Body of pancreas (tissue), 4 donors: ENCODE measurements at regions not wholly inside any gene's neighbourhood (a gene's known extent, or its start where the extent isn't known, plus 50 kb on each side); places are given as distances from the start of the nearest gene placed in this dataset.

Source experiments
- CTCF ChIP-seq, 7 experiments: fragments of 450-650 bp in 4 of 7; fragments of 200-600 bp in 3 of 7; sonication (generic) in 3 of 7; IDR thresholded peaks; one replicate each; pipeline ENCODE4 v1.5.1; 2016 to 2019; ENCODE audit warnings: antibody characterized with exemption in 7 of 7
- POLR2A ChIP-seq, 3 donors: fragments of 450-650 bp; IDR thresholded peaks; one replicate each; pipeline ENCODE4 v1.6.1; 2016; ENCODE audit warnings: antibody characterized with exemption in 3 of 3, mild to moderate bottlenecking in 2 of 3

DNA sequence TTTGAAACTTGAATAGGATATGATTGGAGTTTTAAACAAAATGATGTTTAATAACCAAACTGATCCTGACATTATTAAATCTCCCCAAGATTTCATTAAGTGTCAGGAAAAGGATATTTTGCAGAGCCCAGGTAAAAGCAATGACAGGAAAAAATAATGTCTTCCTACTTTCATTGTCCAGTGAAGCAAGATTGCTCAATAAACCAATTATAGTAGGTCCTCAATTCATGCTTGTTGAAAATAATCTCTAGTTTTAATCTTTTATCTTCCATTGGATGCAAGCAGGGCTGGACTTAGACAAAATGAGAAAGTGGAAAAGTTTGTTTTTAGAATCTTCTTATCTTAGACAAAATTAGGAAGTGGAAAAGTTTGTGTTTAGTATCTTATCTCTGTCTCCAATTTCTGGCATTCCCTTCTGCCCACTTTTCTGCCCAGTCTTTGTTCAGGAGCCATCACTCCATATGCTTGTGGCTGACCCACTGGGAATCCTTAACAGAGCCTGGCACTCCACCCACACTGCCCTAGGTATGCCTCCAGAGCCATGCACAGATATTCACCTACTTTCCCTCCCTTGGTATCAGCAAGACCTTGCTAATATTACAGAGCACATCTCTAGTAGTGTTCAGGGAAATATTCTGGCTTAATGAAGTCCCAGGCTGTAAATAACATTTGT is 57.0 kb upstream of the CARMIL1 start:
- TF ChIP-seq CTCF (IDR thresholded peaks at IDR 0.05) (no peak), POLR2A (IDR thresholded peaks at IDR 0.05) (no peak)
